HG03442 (cell line): ENCODE measurements at regions not wholly inside any gene's neighbourhood (a gene's known extent, or its start where the extent isn't known, plus 50 kb on each side); places are given as distances from the start of the nearest gene placed in this dataset.

ENCODE experiments used
- ATAC-seq: cut with Tn5 transposase; IDR thresholded peaks from one replicate; pipeline ENCODE4 v1.9.1; 2021; ENCODE audit warnings: mild to moderate bottlenecking, moderate library complexity; ENCODE audit not compliant: unreplicated experiment

DNA sequence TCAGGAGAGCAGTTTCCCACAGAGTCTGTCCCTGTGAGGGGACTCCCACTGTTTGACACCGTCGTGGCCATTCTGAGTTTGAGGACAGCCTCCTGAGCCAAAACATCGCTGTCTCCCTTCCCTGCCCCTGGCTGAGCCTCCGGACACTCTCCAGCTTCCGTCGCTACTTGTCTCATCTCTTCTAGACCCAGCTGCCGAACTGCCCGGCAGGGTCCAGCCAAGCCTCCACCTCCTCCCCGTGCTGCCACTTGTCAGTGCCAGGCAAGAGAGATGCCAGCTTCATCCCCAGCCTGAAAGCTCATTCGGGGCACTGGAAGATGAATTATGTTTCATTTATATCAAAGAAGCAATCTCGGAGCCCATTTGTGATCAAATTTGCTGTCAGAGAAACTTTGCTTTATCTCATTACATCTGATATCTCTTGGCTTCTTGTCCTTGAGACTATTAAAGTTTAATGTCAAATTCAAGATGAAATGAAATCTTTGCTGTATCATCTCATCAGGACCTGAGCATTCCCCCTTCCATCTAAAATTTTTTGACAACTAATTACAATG lies 283.9 kb downstream of the BUD13 start:
- ATAC-seq: no peak

DNA sequence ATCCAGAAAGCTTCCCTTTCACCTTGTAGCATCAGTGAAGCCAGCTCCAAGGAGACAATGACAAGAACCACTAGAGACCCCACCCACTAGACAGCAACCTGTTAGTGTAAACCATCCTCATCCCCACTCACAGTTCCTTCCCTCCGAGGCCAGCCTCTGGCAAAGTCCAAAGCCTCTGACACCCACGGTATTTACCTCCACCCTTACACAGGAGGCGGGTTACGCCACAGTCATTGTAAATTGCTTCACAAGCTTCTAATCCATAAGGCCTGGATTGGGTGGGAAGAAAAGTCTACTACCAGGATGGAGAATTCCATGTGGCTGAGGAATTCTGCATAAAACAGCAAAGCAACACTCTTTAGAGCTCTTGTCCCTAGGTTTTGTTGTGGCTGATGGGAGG lies 287.4 kb downstream of the BUD13 start:
- ATAC-seq: no peak

DNA sequence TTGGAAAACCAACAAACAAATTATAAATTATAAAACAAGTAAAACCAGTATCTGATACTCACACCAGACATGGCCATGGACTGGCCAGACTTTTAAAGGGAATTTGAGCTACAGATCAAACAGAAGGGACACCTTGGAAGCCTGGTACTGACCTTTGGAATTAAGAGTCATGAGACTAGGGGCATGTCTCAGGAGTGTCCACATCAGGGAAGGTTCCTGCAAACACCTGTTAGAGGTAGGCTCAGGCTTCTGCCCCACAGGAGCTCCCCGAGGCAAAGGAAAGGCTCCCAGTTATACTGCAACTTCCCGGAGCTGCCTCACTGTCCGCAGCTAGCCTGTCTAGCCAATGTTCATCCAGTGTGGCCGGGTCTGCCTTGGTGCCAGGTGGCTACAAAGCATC lies 290.1 kb downstream of the BUD13 start:
- ATAC-seq: no peak

DNA sequence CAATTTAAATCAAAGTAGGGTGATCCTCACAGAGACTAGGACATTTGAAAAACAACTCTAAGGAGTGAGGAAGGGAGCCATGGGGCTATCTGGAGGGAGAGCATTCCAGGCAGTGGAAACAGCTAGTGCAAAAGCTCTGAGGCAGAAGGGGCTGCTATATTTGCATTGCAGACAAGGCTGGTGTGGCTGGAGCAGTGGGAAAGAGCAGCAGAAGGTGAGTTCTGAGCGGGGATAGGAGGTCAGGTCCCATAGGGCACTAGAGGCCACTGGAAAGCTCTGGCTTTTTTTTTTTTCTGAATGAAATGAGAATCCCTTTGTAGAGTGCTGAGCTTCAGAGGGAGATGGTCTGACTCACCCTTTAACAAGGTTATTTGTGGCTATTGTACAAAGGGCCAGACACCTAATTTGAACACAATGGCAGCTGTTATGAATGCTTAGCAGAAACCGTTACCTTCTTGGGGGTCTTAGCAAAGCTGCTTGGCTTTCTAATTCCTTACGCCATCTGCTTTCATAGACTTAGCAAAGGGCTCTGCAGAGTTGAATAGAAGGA lies 291.6 kb downstream of the BUD13 start:
- no peak for ATAC-seq

DNA sequence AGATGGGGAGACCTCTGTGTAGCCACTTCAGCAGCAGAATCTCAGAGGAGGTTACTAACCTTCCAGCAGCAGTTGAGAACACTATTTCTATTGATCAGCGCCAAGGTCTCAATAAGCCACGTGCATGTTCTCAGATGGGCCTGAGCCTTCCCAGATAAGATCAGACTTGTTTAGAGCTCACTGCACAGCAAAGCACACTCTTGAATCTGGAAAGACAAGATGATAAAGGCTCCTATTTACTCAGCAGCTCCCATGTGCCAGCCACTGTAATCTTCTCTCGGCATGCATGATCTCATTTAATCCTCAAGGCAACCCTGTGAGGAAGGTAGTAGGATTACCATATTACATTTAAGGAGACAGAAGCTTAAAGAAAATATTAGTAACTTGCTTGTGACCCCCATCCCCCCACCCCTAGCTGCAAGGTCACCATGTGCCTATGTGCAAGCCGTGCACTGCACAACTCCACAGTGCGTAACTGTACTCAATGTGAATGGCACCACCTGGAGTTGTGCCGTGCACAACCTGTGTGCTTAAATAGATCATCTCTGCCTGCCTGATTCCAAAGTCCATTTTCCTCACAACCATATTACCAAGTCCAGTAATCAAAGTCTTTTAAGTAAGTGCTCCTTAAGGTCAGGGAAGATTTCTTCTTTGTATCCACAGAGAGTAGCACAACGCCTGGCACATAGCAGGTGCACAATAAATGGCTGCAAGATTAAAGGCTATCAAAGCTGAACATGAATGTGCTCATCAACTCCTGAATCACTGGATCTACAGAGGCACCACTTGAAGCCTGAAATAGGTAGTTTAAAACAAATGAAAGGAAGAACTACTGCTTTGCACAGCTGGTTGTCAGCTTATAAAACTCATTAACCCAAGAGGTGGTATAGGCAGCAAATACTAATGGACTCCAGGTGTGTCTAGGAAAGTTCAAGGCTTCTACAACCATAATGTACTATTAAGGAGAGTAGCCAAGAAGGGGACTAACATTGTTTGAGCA lies 293.8 kb downstream of the BUD13 start:
- no peak for ATAC-seq

DNA sequence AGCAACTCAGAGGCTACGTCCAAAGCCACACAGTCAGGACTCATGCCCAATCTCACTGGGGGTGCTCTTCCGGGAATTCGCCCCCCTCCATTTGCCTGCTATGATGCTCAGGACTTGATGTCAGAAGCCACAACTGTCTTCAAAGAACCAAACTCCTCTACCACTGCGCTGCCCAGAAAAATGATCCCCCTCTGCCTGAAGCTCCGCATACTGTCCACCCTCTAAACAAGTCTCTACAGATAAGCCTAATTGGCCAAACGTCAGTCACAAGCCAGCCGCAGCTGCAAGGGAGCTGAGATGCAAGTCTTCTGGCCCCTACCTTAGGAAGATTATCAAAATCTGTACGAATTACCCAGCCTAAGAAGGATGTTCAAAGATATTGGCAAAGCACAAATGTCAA lies 294.6 kb downstream of the BUD13 start:
- ATAC-seq: no peak

DNA sequence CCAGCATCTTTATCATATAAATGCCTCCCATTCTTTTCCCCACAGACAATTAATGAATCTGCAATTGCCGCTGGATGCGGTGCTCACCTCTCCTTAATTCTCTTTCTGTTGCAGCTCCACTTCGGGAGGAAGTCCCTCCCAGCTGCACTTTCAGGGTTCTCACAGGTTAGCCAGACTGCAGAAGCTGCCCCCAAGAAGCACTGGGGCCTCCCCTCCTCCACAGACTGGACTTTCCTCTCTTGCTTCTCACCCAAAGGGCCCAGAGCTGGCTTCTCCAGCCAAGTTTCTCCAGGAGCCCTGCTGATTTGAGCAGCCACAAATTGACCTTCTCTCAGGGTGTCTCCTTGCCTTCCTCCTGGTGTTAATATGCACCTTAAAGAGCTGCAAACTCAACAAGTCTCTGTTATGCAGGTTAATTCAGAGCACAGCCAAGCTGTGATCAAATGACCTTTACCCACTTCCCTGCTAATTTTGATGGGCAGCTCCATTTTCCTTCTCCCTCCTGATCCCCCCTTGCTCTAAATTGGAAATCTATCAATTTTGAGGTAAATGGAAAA lies 298.9 kb downstream of the BUD13 start:
- no peak for ATAC-seq

DNA sequence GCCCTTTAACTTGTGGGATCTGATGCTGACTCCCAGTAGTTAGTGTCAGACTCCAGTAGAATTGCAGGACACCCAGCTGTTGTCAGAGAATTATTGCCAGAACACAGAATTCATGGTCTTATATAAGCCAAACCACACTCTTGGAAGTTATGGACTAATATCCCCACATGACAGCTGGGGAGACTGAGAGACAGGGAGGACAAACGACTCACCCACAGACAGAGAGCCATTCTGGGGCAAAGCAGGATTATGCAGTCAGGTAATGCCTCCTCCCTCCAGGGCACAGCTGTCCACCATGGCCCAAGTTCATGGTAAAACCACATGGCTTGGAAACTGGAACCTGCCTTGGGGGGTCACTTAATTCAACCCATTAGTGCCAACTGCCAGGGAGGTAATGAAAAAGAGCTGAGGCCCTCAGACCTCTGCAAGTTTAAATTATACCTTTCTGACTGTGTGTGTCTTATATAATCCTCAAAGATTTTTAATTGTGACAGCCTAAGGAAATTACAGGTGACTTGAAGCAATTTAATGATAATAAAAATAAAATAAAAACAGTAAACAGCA lies 299.5 kb downstream of the BUD13 start:
- no peak for ATAC-seq

DNA sequence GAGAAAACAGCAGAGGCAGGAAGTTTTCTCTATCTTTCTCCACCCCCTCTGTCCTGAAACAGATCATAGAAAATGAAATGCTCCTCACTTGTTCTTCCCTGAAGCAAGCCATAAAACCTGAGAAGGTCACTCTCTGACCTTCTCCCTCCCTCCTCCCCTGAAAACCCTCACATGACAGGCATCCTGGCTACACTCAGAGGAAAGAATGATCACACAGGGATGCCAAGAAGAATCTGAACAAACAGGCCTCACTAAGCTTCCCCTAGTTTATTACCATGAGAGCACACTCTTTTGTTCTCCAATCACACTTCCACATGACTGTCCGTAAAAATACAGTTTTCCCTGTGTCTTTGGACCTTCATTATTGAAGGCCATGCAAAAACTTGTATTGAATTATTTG lies 300.1 kb downstream of the BUD13 start:
- no peak for ATAC-seq

DNA sequence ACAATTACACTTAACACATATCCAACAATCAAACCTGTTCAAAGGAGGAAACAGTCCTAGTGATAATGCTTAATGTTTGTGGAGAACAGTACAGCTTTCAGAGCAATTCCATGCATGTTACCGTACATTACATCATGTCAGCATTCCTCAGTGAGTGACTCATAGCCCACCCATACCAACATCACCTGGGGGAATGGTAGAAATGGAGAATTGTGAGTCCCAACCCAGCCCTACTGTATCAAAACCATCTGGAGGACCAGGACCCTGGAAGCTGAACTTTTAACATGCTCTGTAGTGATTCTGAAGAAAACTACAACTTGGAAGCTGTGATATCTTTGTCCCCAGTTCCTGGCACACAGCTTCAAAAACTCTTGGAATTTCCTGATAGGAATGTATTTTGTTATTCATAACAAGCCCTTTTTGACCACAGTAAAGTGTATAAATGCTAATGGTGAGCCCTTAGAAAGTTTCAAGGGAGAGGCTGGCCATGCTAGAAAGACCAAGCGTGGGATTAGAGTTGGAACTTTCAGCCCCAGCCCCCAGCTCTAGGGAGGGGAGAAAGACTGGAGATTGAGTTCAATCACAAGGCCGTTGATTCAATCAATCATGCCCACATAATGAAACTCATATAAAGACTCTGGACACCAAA lies 301.1 kb downstream of the BUD13 start:
- ATAC-seq: no peak

DNA sequence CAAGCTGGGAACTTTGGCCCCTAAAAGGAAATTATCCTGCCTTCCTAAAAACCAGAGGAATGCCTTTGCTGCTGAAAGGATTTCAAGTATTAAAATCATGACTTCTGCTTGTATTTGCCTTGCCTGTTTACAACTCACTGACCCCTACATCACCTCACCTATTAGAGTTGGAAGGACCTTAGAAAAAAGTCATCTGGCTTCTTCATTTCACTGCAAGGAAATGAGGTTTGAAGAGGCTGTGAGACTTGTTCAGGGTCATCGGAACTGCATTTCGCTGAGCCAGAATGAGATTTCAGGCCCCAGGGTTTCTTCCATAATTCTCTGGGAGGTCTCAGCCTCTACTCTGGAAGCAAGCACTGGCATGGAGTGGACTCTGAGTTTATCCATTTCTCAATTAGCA lies 304.1 kb downstream of the BUD13 start:
- ATAC-seq: no peak

DNA sequence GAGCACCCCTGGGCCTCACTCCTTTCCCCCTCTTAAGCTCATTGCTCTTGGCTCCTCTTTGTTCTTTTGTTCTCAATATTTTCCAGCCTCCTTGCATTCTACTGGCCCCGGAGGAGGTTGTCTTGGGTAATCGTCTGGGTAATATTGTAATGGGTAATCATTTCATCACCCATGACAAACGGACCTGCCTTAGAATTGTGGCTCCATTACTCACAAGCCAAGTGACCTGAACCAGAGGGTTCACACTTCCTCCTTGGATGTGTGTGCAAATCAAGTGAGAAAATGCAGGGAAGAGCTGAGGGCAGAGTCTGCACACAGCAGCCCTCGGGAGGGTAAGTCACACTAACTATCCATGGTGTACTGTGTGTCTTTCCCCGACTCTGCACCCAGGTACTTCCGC lies 305.0 kb downstream of the BUD13 start:
- ATAC-seq: no peak

DNA sequence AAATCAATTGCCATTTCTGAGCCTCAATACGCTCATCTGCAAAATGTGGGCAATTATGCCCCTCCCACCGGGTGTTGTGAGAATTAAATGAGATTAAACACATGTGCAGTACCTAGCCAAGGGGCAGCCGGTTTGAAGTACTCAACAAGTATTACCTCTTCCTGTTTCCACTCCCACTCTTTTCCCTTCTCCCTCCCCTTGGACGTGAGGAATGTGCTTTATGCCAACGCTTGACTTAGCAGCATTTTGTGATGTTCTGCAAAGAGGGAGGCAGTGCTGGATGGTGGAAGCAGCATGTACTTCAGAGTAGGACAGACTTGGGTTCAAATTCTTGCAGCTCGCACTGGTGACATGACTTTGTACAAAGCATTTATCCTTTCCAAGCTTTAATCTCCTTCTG lies 306.0 kb downstream of the BUD13 start:
- ATAC-seq: no peak

DNA sequence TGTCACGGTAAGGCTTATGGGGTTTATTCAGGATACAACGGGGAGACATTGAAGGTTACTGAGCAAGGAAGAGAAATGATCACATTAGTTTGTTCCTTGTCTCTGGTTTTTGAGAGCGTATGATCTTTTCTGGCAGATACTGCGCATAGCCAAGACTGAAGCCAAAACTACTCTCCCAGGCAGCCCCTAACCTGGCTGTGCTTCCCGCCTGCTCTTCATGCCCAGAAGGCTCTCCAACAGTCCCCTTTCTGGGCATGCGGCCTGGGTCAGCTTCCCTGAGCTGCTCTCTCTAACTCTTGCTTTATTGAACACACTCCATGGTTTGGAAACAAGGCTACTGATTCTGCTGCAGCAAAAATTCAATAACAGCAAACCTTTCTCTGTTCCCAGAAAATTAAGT lies 306.6 kb downstream of the BUD13 start:
- ATAC-seq: no peak

DNA sequence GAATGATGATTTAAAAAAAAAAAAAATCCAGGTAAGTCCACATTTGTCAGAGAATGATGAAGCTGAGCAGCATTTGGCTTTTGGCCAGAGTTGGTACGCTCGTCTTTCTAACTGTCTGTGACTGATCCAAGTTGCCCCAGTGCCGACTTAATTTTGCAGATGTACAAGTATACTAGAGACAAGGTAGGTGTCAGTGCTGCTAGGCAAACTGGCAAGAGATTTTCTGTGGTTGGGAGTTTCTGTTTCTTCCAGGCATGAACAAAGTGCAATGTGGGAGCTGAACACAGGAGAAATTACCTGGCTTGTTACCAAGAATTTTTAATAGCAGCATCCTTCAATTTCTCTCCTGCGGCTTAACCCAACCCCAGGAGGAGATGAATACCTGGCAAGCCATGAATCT lies 307.7 kb downstream of the BUD13 start:
- no peak for ATAC-seq

DNA sequence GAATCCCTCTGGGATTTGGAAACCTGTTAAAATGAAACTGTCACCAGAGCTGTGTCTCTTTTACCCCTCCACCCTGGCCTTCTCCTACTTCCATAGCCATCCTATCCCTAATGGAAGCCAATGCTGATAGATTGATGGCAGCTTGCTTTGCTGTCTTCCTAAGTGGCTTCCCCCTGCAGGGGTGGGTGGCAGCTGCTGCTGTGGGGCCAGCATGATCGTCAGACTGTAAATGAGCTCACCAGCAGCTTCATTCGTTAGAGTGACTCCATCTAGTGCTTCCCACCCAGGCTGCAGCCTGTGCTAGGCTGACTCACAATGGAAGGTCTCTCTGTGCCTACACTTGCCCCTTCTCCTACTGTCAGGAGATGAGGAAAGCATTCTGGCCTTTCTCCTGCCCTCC lies 311.0 kb downstream of the BUD13 start:
- no peak for ATAC-seq

DNA sequence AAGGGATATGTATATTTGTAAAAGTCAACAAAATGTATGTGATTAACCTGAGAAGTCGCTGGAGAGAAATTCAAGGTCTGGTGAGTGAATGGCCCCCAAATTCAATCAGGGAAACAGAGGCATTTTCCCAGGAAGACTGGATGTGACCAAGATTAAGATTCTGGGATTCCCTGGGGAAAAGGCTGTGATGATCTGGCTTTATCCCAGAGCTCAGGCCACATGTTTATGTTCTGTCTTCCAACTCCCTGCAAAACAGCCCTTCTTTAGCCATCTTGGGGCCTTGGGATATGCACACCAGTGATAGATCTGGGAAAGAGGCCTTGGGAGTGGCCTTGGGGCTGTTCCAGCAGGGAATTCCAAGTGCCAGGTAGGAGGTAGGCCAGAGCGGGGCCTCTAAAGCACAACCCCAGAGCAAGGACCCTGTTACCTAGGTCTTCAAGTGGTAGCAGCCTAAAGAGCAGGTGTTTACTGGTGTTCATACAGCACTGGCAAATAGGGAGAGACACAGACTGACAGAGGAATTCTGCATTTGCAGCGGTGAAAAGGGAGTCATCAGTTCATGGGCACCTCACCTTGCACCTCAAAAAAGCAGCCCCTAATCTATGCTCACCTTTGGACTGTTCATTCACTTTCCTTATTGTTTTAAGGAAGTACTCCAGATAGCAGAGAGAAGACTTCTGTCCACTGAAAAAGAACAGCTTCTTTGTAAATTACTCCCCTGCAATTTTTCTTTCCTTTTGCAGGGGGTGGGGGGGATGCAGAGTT lies 312.4 kb downstream of the BUD13 start:
- no peak for ATAC-seq

DNA sequence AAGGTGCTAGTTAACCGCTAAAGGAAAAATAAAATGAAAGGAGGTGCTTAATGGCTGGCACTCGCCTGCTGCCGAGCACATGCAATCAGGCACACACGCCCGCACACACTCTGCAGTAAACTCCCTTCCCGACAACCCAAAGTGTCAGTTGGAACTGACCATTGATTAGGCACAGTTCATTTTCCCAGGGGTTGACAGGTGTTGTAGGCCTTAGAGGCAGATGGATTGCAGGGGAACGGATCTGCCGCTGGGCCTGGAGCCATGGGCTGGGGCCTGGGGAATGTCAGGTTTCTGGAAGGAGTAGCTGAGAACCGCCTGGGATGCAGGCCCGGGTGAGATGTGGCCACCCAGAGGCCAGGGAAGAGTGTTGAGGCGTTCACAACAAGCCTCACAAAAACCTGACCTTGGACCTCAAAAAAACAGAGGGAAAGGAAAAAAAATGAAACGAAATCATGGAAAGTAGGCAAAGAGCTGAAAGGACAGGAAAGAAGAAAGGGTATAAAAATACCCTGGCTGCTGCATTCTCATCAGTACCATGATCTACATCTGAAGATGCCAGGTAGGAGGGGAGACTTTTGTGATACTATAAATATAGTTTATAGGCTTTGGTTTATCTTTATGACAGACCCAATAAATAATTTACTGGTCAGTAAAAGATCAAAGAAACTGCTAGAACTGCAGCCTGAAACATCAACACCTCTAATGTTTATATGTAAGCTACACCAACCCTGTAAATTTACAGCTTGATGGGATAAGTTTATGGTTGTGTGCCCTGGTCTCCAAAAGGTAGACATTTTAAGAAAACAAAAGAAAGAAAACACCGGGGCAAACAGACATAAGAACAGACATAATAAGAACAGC lies 313.4 kb downstream of the BUD13 start:
- ATAC-seq: no peak

DNA sequence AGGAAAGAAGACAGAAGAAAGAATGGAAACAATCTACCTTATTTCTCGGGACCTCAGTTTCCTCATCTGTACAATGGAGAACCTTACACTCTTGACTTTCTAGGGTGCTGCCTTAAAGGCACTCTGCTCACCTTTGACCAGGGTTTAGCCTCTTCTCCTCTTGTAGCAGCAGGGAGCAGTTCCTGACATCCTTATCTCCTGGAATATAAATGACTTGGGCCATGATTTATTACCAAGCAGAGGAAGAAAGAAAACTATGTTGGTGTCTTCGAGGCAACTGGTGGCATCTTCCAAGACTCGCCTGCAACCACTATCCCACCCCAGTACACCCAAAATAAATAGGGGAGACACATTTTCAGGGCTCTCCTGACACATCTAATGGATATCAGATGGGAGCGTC lies 314.2 kb downstream of the BUD13 start:
- ATAC-seq: no peak
